ENCODE measurements at regions not wholly inside any gene's neighbourhood (a gene's known extent, or its start where the extent isn't known, plus 50 kb on each side); places are given as distances from the start of the nearest gene placed in this dataset.
"Not testable (repeated sequence)": the region's sequence is repeated elsewhere in the genome, so short reads cannot be mapped to it uniquely, and the experiment has no call there.

DNA sequence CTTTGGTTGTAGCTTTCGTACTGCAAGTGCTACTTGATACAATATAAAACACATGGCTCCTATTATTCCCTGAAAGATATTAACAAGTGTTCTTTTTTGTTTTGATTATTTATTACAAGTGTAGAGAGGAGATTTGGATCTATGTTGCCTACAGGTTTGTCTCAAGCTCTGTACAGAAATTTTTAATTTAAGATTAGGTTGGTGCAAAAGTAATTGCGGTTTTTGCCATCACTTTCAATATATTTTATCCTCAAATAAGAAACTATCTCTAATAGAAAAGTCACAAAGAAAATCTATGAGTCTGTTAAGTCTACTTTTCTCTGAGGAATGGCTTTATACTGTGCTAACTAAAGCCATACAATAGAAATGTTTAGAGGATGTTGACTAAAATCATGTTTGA lies 1086.1 kb downstream of the GRM8 start:
- no peak for DNase-seq

DNA sequence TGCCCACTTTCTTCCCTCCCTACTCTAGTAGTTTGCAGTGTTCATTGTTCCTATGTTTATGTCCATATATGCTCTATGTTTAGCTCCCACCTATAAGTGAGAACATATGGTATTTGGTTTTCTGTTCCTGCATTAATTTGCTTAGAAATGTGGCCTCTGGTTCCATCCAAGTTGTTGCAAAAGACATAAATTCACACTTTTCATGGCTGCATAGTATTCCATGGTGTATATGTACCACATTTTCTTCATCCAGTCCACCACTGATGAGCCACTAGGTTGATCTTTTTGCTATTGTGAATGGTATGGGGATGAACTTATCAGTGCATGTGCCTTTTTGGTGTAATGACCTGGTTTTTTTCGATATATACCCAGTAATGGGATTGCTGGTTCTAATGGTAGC lies 1089.1 kb downstream of the GRM8 start:
- no peak for DNase-seq

DNA sequence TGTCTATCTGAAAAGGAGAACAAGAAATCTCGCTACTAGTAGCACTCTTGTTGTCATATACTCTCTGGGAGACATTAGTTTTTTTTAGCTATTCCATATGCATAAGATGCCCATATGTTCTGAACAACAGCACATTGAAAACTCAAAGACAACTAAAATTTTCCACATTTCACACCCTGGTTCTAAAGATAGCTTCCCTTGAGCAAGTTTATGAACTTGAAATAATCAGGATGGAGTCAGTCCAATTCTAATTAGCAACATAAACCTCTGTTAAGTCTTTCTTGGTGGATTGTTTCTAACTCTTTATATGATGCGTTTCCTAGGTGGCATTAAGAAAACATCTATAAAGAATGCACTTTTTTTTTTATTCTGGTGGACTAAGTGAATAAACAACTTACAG lies 1095.3 kb downstream of the GRM8 start:
- DNase-seq, result no peak

DNA sequence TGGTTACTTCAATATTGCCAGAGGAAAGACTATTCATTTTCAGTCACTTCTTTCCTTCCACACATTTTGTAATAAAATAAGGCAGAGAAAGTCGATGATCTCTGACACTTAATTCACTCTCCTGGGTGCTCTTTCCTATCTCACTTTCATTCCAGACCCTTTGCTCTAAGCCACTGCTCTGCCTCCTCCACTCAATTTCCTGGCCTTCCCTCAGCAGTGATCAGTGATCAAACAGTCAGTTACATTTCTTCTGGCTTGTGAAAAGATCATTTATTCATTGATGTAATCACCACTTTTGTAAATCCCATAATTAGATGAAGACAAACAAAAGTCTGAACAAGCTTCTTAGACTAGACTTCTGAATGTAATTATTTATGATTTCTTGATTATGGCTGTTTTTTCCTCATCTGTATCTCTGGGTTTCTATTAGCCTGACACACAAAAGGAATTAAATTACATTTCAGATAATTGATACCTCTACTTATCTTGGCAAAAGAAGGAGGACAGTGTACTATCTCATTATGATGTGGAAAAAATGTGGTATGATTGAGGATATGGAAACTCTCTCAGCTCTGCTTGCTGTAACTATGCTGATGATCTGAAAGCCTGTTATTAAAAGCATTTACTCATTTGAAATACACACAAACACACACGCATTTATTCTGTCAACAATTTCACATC lies 1102.3 kb downstream of the GRM8 start:
- no peak for DNase-seq

DNA sequence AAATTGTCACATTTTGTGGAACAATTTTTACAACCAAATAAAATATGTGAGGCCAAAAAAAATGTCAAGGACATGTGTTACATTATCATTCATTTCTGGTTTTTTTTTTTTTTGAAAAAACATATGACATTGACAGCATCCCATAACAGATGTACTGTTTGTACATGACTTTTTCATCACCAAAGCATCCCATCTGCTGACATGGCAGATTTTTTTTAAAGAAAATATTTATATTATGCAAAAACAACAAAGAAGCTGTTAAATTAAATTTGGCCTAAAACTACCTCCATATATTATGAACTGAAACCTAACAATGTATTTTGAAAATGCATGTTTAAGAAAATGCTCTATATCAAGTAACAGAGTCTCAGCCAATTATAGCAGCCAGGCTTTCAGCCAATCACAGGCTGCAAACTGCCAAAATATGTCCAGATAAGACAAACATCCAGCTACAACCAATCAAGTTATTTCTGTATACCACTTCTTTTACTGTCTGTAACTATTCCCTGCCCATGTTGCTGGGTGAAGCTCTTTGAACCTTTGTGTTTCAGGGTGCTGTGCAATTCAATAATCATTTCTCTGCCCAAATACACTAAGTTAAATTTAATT lies 1111.8 kb downstream of the GRM8 start:
- DNase-seq, result no peak

DNA sequence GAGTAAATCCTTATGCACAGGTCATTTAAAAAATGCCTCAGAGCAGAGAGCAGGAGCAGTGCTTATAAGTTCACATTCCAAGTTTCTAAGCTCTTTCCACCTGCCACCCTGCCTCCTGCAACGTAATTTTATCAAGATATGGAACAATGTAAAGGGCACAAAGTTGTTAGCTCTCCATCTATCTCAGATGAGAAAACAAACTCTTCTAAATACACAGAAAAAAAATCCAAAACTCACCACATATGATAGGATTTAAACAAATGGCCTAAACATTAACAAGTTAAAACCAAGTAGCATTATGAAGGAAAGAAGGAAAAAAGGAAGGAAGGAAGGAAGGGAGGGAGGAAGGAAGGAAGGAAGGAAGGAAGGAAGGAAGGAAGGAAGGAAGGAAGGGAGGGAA lies 1132.8 kb downstream of the GRM8 start:
- DNase-seq, result no peak

DNA sequence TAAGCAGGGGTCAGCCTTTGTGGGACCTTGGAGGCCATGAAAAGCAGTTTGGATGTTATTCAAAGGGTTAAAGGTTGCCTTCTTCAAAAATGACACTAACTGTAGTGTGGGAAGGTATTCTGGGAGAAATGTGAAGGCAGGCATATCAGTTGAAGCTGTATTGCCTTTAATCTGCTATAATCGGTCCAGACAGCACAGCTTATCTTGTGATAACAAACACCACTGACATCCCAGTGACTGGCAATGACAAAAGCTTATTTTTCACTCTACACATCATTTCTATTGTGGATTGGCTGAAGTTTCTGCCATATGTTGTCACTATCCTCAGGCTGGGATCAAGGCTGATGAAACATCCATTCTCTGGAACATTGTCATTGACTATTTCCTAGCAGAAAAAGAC lies 1149.2 kb downstream of the GRM8 start:
- no peak for DNase-seq

DNA sequence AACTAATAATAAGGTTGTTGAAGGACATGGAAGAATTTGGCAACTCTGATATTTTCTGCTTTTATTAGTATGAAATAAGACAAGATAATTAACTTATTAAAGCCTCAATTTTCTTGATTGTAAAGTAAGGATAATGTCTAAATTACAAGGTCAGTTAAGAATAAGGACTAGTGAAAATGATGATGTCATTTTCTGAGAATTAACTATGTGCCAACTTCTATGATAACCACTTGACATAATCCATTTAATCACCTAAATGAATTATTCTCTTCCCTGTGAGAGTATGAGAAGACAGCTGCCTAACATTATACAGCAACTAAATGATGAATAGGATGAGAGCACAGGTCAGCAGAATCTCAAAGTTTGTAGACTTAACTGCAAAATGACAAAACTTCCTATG lies 1153.4 kb upstream of the POT1 start:
- no peak for DNase-seq

DNA sequence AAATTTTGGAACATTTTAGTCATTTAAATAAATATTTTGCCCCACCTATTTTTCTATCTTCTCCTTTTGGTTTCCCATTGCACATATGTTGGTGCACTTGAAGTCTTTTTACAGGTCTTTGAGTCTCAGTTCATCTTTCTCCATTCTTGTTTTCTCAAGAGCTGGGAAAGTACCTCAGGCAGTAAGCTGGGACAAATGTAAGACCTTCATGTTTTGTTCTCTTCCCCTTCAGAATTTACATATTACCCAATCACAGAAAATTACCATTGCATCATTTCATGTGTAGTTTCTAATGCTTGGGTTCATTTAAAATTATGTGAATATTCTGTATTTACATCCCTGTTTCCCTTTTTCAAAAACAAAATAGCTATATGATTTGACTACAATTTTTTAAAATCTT lies 1150.0 kb upstream of the POT1 start:
- DNase-seq, result peak; percentile 26

DNA sequence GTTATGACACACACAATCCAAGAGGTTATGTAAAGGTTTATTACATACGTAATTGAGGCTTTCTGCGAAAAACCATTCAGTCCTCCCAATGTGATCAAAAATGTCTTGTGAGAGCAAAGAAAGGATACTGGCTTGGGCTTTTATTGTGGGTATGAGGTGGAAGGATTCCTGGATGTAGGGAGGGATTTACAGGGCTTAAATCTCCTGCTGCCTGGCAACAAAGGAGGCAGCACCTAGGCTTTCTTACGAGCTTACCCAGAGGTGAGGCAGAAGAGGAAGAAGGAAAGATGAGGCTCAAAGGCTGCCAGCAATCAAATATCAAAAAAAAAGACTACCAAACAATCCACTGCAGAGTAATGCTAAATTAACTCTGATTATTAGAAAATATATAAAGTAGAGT lies 1149.5 kb upstream of the POT1 start:
- no peak for DNase-seq

DNA sequence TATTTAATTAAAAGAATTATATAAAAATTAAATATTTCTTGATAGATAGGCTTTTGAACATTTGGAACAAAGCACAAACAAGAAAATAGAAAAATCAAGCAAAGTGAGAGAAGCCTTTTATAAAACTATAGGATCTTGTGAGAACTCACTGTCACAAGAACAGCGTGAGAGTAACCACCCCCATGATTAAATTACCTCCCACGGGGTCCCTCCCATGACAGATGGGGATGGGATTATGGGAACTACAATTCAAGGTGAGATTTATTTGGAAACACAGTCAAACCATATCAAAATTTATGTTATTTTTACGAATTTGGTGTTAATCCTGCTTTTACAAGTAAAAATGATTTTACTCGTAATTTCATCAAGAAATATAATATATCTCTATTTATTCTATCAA lies 1136.1 kb upstream of the POT1 start:
- no peak for DNase-seq

DNA sequence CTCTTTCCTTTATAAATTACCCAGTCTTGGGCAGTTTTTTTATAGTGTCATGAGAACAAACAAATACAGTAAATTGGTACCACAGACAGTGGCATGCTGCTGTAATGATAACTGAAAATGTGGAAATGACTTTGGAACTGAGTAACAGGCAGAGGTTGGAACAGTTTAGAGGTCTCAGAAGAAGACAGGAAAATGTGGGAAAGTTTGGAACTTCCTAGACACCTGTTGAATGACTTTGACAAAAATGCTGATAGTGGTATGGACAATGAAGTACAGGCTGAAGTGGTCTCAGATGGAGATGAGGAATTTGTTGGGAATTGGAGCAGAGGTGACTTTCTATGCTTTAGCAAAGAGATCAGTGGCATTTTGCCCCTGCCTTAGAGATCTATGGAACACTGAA lies 1128.4 kb upstream of the POT1 start:
- DNase-seq, result no peak

DNA sequence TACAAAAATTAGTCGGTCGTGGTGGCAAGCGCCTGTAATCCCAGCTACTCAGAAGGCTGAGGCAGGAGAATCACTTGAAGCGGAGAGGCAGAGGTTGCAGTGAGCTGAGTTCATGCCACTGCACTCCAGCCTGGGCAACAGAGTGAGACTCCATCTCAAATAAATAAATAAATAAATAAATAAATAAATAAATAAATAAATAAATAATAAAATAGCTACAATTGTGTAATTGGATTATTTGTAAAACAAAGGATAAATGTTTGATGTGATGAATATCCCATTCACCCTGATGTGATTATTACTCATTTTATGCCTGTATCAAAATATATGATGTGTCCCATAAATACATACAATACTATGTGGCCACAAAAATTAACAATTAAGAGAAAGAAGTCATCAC lies 1127.0 kb upstream of the POT1 start:
- DNase-seq, result not testable (repeated sequence)

DNA sequence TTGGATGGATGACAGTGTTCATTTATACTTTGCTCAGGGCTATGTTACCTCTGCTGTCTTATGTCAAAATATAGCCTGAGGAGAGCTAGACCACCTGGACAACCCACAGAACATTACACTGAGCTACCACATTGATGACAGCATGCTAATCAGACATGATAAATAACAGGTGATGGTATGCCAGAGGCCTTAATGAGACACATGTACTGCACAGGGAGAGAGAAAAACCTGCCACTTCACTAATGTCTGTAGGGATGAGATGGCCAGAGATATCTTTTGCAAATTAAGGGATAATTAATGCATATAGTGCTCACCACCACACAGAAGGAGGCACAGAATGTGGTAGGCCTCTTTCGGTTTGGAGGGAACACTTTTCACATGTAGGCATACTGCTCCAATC lies 1122.6 kb upstream of the POT1 start:
- DNase-seq, result no peak

DNA sequence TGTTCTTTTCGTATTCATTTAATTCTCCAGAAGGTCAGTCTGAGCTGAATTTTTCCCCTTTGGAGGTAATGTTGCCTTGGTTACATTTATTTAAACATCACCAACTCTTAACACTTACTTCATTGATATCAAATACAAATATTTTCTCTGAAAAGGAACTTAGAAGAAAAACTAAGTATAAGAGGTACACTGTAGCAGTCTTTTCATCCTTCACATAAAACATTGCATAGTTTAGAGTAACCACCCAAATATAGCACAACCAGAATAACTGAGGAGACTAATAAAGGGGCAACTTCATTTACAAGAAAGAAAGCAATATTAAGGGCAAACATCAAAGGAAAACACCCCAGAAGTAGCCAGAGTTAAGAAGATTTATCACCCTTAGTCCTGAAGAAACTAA lies 1115.0 kb upstream of the POT1 start:
- no peak for DNase-seq

DNA sequence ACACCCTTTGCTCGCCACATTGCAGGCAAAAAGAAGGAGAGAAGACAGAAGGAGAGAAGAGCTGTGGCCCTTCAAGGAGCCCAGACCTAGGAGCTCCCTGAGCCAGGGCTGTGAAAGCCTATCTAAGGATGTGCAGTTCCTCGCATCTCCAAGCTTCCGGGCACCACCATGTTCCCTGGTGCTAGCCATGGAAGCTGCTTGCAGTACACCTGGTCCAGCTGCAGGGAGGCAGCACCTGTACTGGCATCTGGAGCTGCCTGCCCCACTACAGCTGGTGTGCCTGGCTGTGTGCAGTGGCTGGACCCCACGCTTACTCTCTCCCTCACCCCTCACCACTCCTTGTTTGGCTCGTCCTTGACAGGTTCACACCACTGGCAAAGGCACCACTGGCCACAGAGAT lies 1111.8 kb upstream of the POT1 start:
- no peak for DNase-seq

DNA sequence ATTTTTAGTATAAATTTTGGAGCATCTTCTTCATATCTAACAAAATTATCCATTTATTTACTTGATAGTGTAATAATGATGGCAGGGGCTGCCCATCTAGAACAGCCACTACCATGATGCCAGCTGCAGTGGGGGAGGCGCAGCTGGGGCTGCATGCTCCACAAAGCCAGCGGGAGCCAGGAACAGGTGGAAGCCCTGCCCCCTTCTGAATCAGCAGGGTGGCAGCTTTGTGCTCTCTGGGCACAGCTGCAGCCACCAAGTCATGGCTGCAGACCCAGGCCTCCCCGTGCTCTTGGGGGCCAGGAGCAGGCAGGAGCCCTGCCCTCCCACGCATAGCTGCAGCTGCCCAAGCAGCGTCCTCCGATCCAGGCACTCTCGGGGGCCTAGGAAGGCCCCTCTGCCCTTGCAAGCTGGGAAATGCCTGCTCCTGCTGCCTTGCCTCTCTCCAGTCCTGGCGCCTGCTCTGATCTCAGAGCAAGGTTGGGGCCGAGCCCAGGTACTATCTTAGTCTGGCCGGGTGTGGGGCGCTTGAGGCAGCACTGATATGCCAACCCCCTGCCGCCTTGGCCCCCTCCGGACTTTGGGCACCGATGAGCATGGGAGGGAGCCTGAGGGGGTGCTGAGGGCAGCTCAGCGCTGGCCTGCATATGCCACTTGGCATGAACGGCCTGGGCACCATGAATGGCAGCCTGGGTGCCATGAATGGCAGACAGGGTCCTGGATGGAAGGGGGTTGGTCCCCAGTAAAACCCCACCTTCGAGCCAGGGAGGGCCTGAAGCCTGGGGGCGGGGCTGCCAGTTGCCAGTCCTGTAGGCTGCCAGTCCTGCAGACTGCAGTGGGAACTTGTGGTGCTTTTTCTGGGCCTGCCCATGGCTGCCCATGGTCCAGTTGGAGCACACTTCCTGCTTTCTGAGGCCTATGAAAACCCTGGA lies 1110.8 kb upstream of the POT1 start:
- no peak for DNase-seq

DNA sequence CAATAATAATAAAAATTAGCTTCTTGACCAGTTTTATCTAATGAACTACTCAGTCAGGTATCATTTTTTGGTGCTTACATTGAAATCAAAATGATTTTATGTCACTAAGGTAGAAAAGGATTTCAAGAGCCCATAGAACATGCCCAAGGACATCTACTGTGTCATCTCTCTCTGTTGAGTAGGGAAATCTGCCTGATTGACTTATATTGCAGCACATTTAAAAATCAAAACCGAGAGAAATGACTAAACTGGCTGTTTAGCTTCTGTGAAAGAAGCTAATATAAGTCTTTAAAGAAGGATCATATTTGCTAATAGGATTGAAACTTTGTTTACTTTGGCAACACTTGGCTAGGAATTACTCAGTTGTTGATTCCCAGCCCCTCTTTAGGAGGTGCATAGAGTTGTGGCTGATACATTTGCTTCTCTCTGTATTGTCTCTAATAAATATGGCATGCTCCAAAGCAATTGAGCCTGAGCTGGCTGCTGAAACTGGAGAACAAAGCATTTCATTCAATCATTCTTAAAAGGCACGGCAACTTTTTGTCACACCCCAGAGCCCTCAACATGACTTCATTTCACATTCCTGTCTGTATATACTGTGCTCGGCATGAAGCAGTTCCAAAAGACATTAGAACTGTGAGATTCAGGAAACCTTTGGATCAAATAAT lies 1096.9 kb upstream of the POT1 start:
- DNase-seq, result no peak

DNA sequence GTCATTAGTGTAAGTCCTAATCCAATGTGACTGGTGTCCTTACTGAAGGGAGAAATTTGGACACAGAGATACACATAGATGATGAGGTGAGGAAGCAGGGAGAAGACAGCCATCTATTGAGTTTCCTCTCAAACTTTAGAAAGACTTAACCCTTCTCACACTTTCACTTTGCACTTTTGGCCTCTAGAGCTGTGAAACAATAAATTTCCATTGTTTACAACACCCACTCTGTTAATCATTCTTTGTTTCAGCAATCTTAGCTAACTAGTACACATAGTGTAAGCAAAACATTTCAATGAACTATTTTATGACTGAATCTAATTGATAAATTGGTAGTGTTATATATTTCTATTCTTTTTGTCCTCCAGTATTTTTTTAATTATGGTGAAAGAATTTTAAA lies 1092.8 kb upstream of the POT1 start:
- DNase-seq, result no peak

DNA sequence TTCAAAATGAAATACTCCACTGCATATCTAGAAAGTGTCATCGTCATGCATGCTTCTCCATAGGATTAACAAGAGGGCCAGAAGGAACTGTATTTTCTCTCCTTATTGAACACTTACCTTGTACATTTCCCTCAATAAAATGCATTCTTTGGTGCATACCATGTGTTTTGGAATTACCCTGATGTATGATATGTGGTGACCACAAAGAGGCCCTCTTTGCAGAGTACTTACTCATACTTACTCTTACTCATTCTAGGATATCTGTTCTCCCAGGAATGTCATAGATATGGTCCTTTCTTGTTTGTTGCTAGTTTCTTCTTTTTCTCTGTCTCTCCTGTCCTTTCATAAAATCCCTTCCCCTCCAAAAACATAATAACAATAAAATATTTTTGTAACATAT lies 1087.1 kb upstream of the POT1 start:
- no peak for DNase-seq

DNA sequence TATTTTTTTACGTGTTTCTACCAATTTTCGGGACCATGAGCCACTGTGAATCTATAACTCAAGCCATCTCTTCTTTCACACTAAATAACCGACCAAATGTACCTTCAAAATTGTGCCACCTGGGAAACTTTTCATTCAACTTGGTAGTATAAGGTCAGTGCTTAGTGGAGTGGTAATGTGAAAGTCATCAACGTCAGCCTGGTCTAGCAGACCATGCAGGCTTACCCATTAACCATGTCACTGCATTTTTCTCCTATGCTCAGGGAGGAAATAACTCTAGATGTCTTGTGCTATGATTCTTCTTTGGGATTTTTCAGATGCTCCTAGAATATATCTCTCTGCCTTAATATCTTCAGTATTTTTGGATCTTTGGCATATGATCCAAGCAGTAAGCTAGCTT lies 1075.4 kb upstream of the POT1 start:
- DNase-seq, result no peak

DNA sequence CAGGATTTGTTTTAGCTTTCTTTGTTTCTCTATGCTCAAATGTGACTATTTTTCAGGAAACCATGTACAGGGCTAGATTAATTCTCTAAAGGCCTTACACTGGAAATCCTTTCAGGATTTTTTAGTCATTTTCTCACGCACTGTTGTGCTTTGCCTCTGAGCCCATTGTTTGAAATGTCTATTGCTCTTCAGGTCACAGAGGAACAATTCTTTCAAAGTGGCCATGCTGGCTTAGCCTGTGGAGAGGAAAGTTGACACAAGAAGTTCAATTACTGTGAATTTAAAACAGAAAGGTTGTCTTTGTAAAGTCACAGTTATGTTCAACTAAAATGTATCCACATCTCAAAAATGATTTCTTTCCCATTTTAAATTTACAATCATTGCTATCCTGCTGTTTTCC lies 1071.7 kb upstream of the POT1 start:
- no peak for DNase-seq

DNA sequence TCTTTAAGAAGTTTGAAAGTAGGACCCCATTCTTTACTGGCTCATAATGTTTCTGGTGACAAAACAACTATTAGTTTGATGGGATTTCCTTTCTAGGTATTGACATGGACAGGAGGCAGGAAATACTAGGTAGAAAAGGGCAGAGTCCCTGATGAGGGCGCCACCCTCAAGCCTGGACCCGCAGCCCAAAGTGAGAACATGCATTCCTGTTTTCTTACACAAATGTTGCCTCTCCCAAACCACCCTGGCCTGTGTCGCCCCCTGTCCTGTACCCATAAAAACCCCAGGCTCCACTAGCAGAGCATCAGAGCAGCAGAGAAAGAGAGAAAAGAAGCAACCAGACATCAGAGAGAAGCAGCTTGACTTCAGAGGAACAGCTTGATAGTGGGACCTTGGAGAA lies 1055.2 kb upstream of the POT1 start:
- no peak for DNase-seq

DNA sequence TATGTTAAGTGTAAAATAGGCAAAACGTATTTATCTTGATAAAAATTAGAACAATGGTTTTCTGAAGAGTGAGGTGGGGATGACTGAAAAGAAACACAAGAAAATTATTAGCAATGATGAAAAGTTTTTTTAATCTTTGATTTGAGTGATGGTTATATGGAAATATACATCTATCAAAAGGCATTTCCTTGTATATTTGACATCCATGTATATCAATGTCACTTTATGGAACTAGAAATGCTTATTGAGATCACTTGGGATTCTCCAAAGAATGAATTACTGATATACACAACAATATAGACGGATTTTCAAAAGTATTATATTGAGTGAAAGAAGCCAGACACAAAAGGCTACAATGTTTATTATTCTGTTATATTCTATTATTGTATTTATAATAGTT lies 1042.0 kb upstream of the POT1 start:
- DNase-seq, result no peak
